DOHH2 (cell line): ENCODE measurements at regions not wholly inside any gene's neighbourhood (a gene's known extent, or its start where the extent isn't known, plus 50 kb on each side); places are given as distances from the start of the nearest gene placed in this dataset.
A peak's percentile ranks its signal among the peaks of the same experiment; 100 is the strongest.
"Not testable (repeated sequence)": the region's sequence is repeated elsewhere in the genome, so short reads cannot be mapped to it uniquely, and the experiment has no call there.

ENCODE experiments used
- H3F3A ChIP-seq: fragments of 200-600 bp; sonication (generic), shearing (Covaris generic); 2 replicates; pipeline ENCODE4 v1.6.0; 2016; ENCODE audit warnings: antibody characterized with exemption, mild to moderate bottlenecking; ENCODE audit not compliant: control insufficient read depth, insufficient read depth
- H3K27ac ChIP-seq: fragments of 200-600 bp; sonication (generic); 2 replicates; pipeline ENCODE4 v1.5.1; 2014; ENCODE audit warnings: low read depth, mild to moderate bottlenecking, low read length, moderate library complexity
- H3K27me3 ChIP-seq: fragments of 200-600 bp; sonication (generic); 2 replicates; pipeline ENCODE4 v1.6.1; 2014; ENCODE audit warnings: mild to moderate bottlenecking, low read length, mixed read lengths; ENCODE audit not compliant: control insufficient read depth
- H3K36me3 ChIP-seq: fragments of 200-600 bp; sonication (generic); 2 replicates; pipeline ENCODE4 v1.6.1; 2014; ENCODE audit warnings: mild to moderate bottlenecking, low read length, moderate library complexity, mixed read lengths; ENCODE audit not compliant: control insufficient read depth
- H3K4me1 ChIP-seq: fragments of 200-600 bp; sonication (generic); 2 replicates; pipeline ENCODE4 v1.6.1; 2014; ENCODE audit warnings: mild to moderate bottlenecking, low read length, mixed read lengths; ENCODE audit not compliant: control insufficient read depth
- H3K4me2 ChIP-seq: fragments of 200-600 bp; sonication (generic); 2 replicates; pipeline ENCODE4 v1.6.0; 2014; ENCODE audit warnings: mild to moderate bottlenecking, low read length, moderate library complexity
- H3K4me3 ChIP-seq: fragments of 200-600 bp; sonication (generic); 2 replicates; pipeline ENCODE4 v1.5.1; 2014; ENCODE audit warnings: mild to moderate bottlenecking, low read length, mixed read lengths
- H3K79me2 ChIP-seq: fragments of 200-600 bp; sonication (generic); 2 replicates; pipeline ENCODE4 v1.6.1; 2014; ENCODE audit warnings: mild to moderate bottlenecking, low read length, mixed read lengths; ENCODE audit not compliant: control insufficient read depth
- H3K9me2 ChIP-seq: fragments of 200-600 bp; sonication (generic); replicated peaks from 2 replicates; pipeline ENCODE4 v1.6.1; 2014; ENCODE audit warnings: mild to moderate bottlenecking, low read length, mixed read lengths; ENCODE audit not compliant: control insufficient read depth
- H3K9me3 ChIP-seq: fragments of 200-600 bp; sonication (generic); 2 replicates; pipeline ENCODE4 v1.6.1; 2014; ENCODE audit warnings: antibody characterized with exemption, low read length, mixed read lengths; ENCODE audit not compliant: control insufficient read depth, insufficient read depth
- H4K20me1 ChIP-seq: fragments of 200-600 bp; sonication (generic); 2 replicates; pipeline ENCODE4 v1.6.0; 2014; ENCODE audit warnings: low read depth, mild to moderate bottlenecking, antibody characterized with exemption, low read length, moderate library complexity; ENCODE audit not compliant: control insufficient read depth, insufficient read depth
- CTCF ChIP-seq: fragments of 200-600 bp; sonication (generic); IDR thresholded peaks from one replicate; pipeline ENCODE4 v1.5.1; 2014; ENCODE audit warnings: antibody characterized with exemption, mild to moderate bottlenecking, low read depth, low read length; ENCODE audit not compliant: poor library complexity, severe bottlenecking
- EZH2phosphoT487 ChIP-seq: fragments of 200-600 bp; sonication (generic); IDR thresholded peaks from 2 replicates; pipeline ENCODE4 v1.6.1; 2017; ENCODE audit warnings: borderline replicate concordance, mild to moderate bottlenecking, antibody characterized with exemption, low read length, moderate library complexity, mixed read lengths

GRCh38 chr14:83071888-83072501, 1538.3 kb upstream of the SEL1L start:
- Histone ChIP-seq H3K9me2 (no peaks in the 10 kb centered on the region), H3K4me2 (no peak overlapping the region), H3K79me2 (no peaks in the 10 kb centered on the region), H3K9me3 (no peaks in the 10 kb centered on the region), H3K27ac (no peak overlapping the region), H3K27me3 (no peaks in the 10 kb centered on the region), H3K4me3 (no peak overlapping the region), H4K20me1 (no peaks in the 10 kb centered on the region), H3F3A (no peaks in the 10 kb centered on the region), H3K36me3 (no peaks in the 10 kb centered on the region), H3K4me1 (no peaks in the 10 kb centered on the region)
- TF ChIP-seq CTCF (peak; percentile 42), EZH2phosphoT487 (no peak)

- no peak for TF ChIP-seq CTCF
- TF ChIP-seq EZH2phosphoT487, result no peak
- no peak overlapping the region for H3K4me3 ChIP-seq
- no peaks in the 10 kb centered on the region for H3F3A ChIP-seq
- H3K4me2 ChIP-seq, result no peak overlapping the region
- H3K36me3 ChIP-seq, result no peaks in the 10 kb centered on the region
- no peaks in the 10 kb centered on the region for H3K9me2 ChIP-seq
- no peaks in the 10 kb centered on the region for H3K27me3 ChIP-seq
- H3K4me1 ChIP-seq, result no peaks in the 10 kb centered on the region
- no peak overlapping the region for H3K27ac ChIP-seq
- H4K20me1 ChIP-seq, result no peaks in the 10 kb centered on the region
- no peaks in the 10 kb centered on the region for H3K9me3 ChIP-seq
- H3K79me2 ChIP-seq, result no peaks in the 10 kb centered on the region
Measured at GRCh38 chr14:83085136-83085535, 1551.5 kb upstream of the SEL1L start.

GRCh38 chr14:83085725-83086124, 1552.1 kb upstream of the SEL1L start:
- Histone ChIP-seq H3K9me2 (no peaks in the 10 kb centered on the region), H3K27me3 (no peaks in the 10 kb centered on the region), H3K27ac (no peak overlapping the region), H3F3A (no peaks in the 10 kb centered on the region), H3K4me2 (no peak overlapping the region), H3K36me3 (no peaks in the 10 kb centered on the region), H3K4me3 (no peak overlapping the region), H3K9me3 (no peaks in the 10 kb centered on the region), H3K79me2 (no peaks in the 10 kb centered on the region), H4K20me1 (no peaks in the 10 kb centered on the region), H3K4me1 (no peaks in the 10 kb centered on the region)
- TF ChIP-seq EZH2phosphoT487 (no peak), CTCF (no peak)

- not testable (repeated sequence) for H3K27me3 ChIP-seq, H3K27ac ChIP-seq, H3K36me3 ChIP-seq, H3F3A ChIP-seq, H3K9me3 ChIP-seq, H3K4me1 ChIP-seq, H3K4me2 ChIP-seq, H4K20me1 ChIP-seq, H3K9me2 ChIP-seq, H3K79me2 ChIP-seq, H3K4me3 ChIP-seq
Measured at GRCh38 chr14:83091991-83092956, 1558.6 kb upstream of the SEL1L start.
